Naive thymus-derived CD4-positive, alpha-beta T cell (primary cell): ENCODE measurements at regions not wholly inside any gene's neighbourhood (a gene's known extent, or its start where the extent isn't known, plus 50 kb on each side); places are given as distances from the start of the nearest gene placed in this dataset.

Source experiments
- ATAC-seq: fragments of 150-1000 bp; cut with Tn5 transposase; 2 replicates; pipeline ENCODE4 v1.10.0; 2021; ENCODE audit warnings: mild to moderate bottlenecking, moderate library complexity
- CTCF ChIA-PET: fragments of 350-600 bp; sonication (Branson Sonifier 250); formaldehyde crosslinking; loops from one replicate; lab custom pipeline; 2021; ENCODE audit warnings: antibody characterized with exemption; lab: Charles Lee
- POLR2A ChIA-PET: fragments of 350-600 bp; sonication (Branson Sonifier 250); formaldehyde crosslinking; loops from one replicate; lab custom pipeline; 2021; ENCODE audit warnings: antibody characterized with exemption, inconsistent platforms; lab: Charles Lee
- DNase-seq, 9 donors: peaks; one replicate each; pipeline versions ENCODE4 v3.0.0 to v3.0.0-alpha.2; 2020 to 2022; ENCODE audit warnings: mixed read lengths in 1 of 9
- H3K27ac ChIP-seq: one replicate; pipeline ENCODE4 v1.7.0; 2013; ENCODE audit warnings: mild to moderate bottlenecking, low read depth, low read length, moderate library complexity
- H3K27me3 ChIP-seq, 2 donors: one replicate each; pipeline ENCODE4 v1.7.0; 2013; ENCODE audit warnings: low read length in 2 of 2, mild to moderate bottlenecking in 2 of 2, moderate library complexity in 2 of 2; ENCODE audit not compliant: control insufficient read depth in 2 of 2, insufficient read depth in 2 of 2
- H3K36me3 ChIP-seq, 3 experiments: 1 replicate in 2 of 3; 2 replicates in 1 of 3; pipeline ENCODE4 v1.7.0; 2013; ENCODE audit warnings: low read length in 3 of 3, mild to moderate bottlenecking in 3 of 3, moderate library complexity in 1 of 3; ENCODE audit not compliant: insufficient read depth in 3 of 3, control insufficient read depth in 2 of 3
- H3K4me1 ChIP-seq, 2 donors: one replicate each; pipeline ENCODE4 v1.7.0; 2013; ENCODE audit warnings: low read length in 2 of 2, mild to moderate bottlenecking in 2 of 2, moderate library complexity in 1 of 2; ENCODE audit not compliant: control insufficient read depth in 2 of 2, insufficient read depth in 2 of 2
- H3K4me3 ChIP-seq: 2 replicates; pipeline ENCODE4 v1.7.0; 2013; ENCODE audit warnings: mild to moderate bottlenecking, low read length
- H3K9me3 ChIP-seq, 3 experiments: 1 replicate in 2 of 3; 2 replicates in 1 of 3; pipeline ENCODE4 v1.7.0; 2013; ENCODE audit warnings: low read length in 3 of 3; ENCODE audit not compliant: control insufficient read depth in 2 of 3
- H3K27ac Mint-ChIP-seq, 9 donors: one replicate each; pipeline ENCODE4 v1.8.0; 2020 to 2022; ENCODE audit warnings: mixed read lengths in 9 of 9, mild to moderate bottlenecking in 8 of 9, moderate library complexity in 5 of 9, inconsistent platforms in 2 of 9
- H3K27me3 Mint-ChIP-seq, 5 donors: one replicate each; pipeline ENCODE4 v1.8.0; 2021 to 2022; ENCODE audit warnings: mixed read lengths in 5 of 5, mild to moderate bottlenecking in 1 of 5
- H3K36me3 Mint-ChIP-seq, 5 donors: one replicate each; pipeline ENCODE4 v1.8.0; 2020 to 2022; ENCODE audit warnings: mixed read lengths in 5 of 5, mild to moderate bottlenecking in 3 of 5, inconsistent platforms in 1 of 5
- H3K4me1 Mint-ChIP-seq, 7 donors: one replicate each; pipeline ENCODE4 v1.8.0; 2020 to 2022; ENCODE audit warnings: mixed read lengths in 7 of 7, mild to moderate bottlenecking in 3 of 7, inconsistent platforms in 1 of 7
- H3K4me3 Mint-ChIP-seq, 10 donors: one replicate each; pipeline ENCODE4 v1.8.0; 2020 to 2022; ENCODE audit warnings: mild to moderate bottlenecking in 10 of 10, mixed read lengths in 10 of 10, moderate library complexity in 6 of 10, inconsistent platforms in 2 of 10
- H3K9me3 Mint-ChIP-seq, 11 donors: one replicate each; pipeline ENCODE4 v1.8.0; 2020 to 2022; ENCODE audit warnings: mixed read lengths in 11 of 11, mild to moderate bottlenecking in 4 of 11, inconsistent platforms in 1 of 11, moderate library complexity in 1 of 11
- intact Hi-C, 2 donors: fragments of 100-400 bp; cut with micrococcal nuclease; formaldehyde crosslinking; loops; one replicate each; pipeline ENCODE4 v1.15.1; 2023

DNA sequence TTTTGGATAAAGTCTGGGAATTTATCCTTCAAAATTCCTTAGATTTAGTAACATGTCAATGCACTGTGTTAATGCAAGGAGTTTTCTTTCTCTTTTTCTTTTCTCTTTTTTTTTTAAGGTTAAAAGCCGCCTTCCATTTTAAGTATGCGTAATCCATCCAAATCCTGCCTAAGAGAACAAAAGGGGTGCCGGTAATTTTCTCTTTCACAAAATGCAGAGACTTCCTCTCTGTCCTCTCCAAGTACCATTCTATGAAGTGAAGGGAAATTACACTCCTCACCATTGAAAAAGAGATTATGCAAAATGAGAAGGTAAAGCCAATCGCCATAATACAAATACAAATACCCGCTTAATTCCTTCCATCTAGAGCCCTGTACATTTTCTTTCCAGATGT lies 273.8 kb downstream of the BLID start:
- Histone ChIP-seq H3K4me1 (no peaks in the 10 kb centered on the region), H3K9me3 (no peaks in the 10 kb centered on the region), H3K27me3 (no peaks in the 10 kb centered on the region), H3K36me3 (no peaks in the 10 kb centered on the region), H3K4me3 (no peak overlapping the region), H3K27ac (no peak overlapping the region)
- peaks cover 0 to 44% (median 8%) of the 10 kb centered on the region in 11 donors for H3K9me3 Mint-ChIP-seq
- H3K27me3 Mint-ChIP-seq, result peaks cover 0 to 7% (median 5%) of the 10 kb centered on the region in 5 donors
- CTCF ChIA-PET, result no interaction called here
- H3K4me3 Mint-ChIP-seq, result no peak overlapping the region
- H3K4me1 Mint-ChIP-seq, result peaks cover 0 to 2% (median 0%) of the 10 kb centered on the region in 7 donors
- POLR2A ChIA-PET, result no interaction called here
- no peak for DNase-seq
- H3K36me3 Mint-ChIP-seq, result peaks cover 0 to 5% (median 0%) of the 10 kb centered on the region in 5 donors
- intact Hi-C loops, result no loop called here
- ATAC-seq, result no peak
- no peak overlapping the region for H3K27ac Mint-ChIP-seq

- Mint-ChIP-seq H3K4me3 (no peak overlapping the region), H3K27ac (no peak overlapping the region), H3K9me3 (peaks cover 0 to 49% (median 11%) of the 10 kb centered on the region in 11 donors), H3K27me3 (peaks cover 0 to 7% (median 5%) of the 10 kb centered on the region in 5 donors), H3K4me1 (peaks cover 0 to 2% (median 0%) of the 10 kb centered on the region in 7 donors), H3K36me3 (peaks cover 0 to 5% (median 0%) of the 10 kb centered on the region in 5 donors)
- no peak overlapping the region for H3K27ac ChIP-seq
- ATAC-seq (no peak), DNase-seq (no peak)
- POLR2A ChIA-PET, result no interaction called here
- intact Hi-C loops, result no loop called here
- no peaks in the 10 kb centered on the region for H3K4me1 ChIP-seq
- CTCF ChIA-PET, result no interaction called here
- H3K9me3 ChIP-seq, result no peaks in the 10 kb centered on the region
- H3K36me3 ChIP-seq, result no peaks in the 10 kb centered on the region
- no peak overlapping the region for H3K4me3 ChIP-seq
- H3K27me3 ChIP-seq, result no peaks in the 10 kb centered on the region
These were observed 274.4 kb downstream of the BLID start for GRCh38 chr11:121841487-121842191.

- no peaks in the 10 kb centered on the region for H3K4me1 ChIP-seq
- peaks cover 0 to 67% (median 13%) of the 10 kb centered on the region in 11 donors for H3K9me3 Mint-ChIP-seq
- POLR2A ChIA-PET, result no interaction called here
- peaks cover 0 to 2% (median 0%) of the 10 kb centered on the region in 7 donors for H3K4me1 Mint-ChIP-seq
- no peak overlapping the region for H3K27ac ChIP-seq
- H3K36me3 Mint-ChIP-seq, result peaks cover 0 to 5% (median 0%) of the 10 kb centered on the region in 5 donors
- no peak overlapping the region for H3K27ac Mint-ChIP-seq
- DNase-seq, result no peak
- H3K4me3 Mint-ChIP-seq, result no peak overlapping the region
- no peak for ATAC-seq
- H3K4me3 ChIP-seq, result no peak overlapping the region
- H3K9me3 ChIP-seq, result no peaks in the 10 kb centered on the region
- H3K27me3 ChIP-seq, result no peaks in the 10 kb centered on the region
- CTCF ChIA-PET, result no interaction called here
- H3K36me3 ChIP-seq, result no peaks in the 10 kb centered on the region
- H3K27me3 Mint-ChIP-seq, result no peaks in the 10 kb centered on the region
- intact Hi-C loops, result no loop called here
These were observed 276.2 kb downstream of the BLID start for GRCh38 chr11:121839781-121840180.

DNA sequence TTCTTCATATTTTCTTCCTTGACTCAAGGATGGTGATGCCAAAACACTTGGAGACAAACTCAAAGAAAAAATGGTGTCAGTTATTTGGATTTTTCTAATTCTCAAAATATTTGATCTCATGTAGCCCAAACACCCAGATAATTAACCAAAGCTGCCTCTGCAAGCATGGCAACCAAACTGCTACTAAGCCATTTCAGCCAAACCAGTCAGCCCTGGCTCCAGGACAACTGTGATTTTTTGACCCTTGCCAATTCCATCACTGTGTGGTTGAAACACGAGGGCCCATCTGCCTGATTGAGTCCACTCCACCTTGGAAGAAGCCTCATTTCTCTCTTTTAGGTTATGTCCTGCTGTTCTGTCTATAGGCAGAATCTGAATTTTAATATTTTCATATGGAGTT lies 277.4 kb downstream of the BLID start:
- Mint-ChIP-seq H3K27me3 (no peaks in the 10 kb centered on the region), H3K4me1 (no peaks in the 10 kb centered on the region), H3K9me3 (peaks cover 0 to 74% (median 26%) of the 10 kb centered on the region in 11 donors), H3K36me3 (peaks cover 0 to 14% (median 0%) of the 10 kb centered on the region in 5 donors), H3K4me3 (no peak overlapping the region), H3K27ac (no peak overlapping the region)
- Histone ChIP-seq H3K27me3 (no peaks in the 10 kb centered on the region), H3K4me1 (no peaks in the 10 kb centered on the region), H3K4me3 (no peak overlapping the region), H3K27ac (no peak overlapping the region), H3K9me3 (peaks cover 0 to 7% (median 0%) of the 10 kb centered on the region in 3 experiments), H3K36me3 (no peaks in the 10 kb centered on the region)
- DNase-seq (no peak), ATAC-seq (no peak)
- POLR2A ChIA-PET, result no interaction called here
- intact Hi-C loops, result no loop called here
- CTCF ChIA-PET, result no interaction called here

DNA sequence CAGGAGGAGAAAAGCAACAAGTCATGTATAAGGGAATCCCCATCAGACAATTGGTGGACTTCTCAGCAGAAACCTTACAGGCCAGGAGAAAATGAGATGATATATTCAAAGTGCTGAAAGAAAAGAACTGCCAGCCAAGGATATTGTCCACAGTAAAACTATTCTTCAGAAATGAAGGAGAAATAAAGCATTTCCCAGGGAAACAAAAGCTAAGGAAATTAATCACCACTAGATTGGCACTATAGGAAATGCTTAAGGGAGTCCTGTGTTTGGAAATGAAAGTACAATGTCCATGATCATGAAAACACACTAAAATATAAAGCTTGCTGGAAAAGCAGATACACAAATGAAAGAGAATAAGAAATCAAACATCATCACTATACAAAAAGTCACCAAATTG lies 282.0 kb downstream of the BLID start:
- no peak for ATAC-seq

GRCh38 chr11:121829159-121829643 lies 286.8 kb downstream of the BLID start:
- H3K27ac Mint-ChIP-seq, result no peak overlapping the region
- H3K9me3 Mint-ChIP-seq, result peaks cover 0 to 65% (median 26%) of the 10 kb centered on the region in 11 donors
- peaks cover 0 to 17% (median 0%) of the 10 kb centered on the region in 5 donors for H3K36me3 Mint-ChIP-seq
- DNase-seq (no peak), ATAC-seq (no peak)
- Histone ChIP-seq H3K4me3 (no peak overlapping the region), H3K36me3 (no peaks in the 10 kb centered on the region), H3K27ac (no peak overlapping the region), H3K9me3 (peaks cover 0 to 15% (median 0%) of the 10 kb centered on the region in 3 experiments), H3K4me1 (no peaks in the 10 kb centered on the region), H3K27me3 (no peaks in the 10 kb centered on the region)
- no peaks in the 10 kb centered on the region for H3K4me1 Mint-ChIP-seq
- ChIA-PET CTCF (no interaction called here), POLR2A (no interaction called here)
- H3K4me3 Mint-ChIP-seq, result no peak overlapping the region
- intact Hi-C loops, result no loop called here
- H3K27me3 Mint-ChIP-seq, result no peaks in the 10 kb centered on the region

More for the DNA sequence above, 282.0 kb downstream of the BLID start:
- DNase-seq, result no peak
- intact Hi-C loops, result no loop called here
- Mint-ChIP-seq H3K27ac (no peak overlapping the region), H3K27me3 (no peaks in the 10 kb centered on the region), H3K9me3 (peaks cover 0 to 95% (median 40%) of the 10 kb centered on the region in 11 donors), H3K4me1 (no peaks in the 10 kb centered on the region), H3K36me3 (peaks cover 0 to 26% (median 0%) of the 10 kb centered on the region in 5 donors), H3K4me3 (no peak overlapping the region)
- H3K27ac ChIP-seq, result no peak overlapping the region
- POLR2A ChIA-PET, result no interaction called here
- no peaks in the 10 kb centered on the region for H3K4me1 ChIP-seq
- no peak overlapping the region for H3K4me3 ChIP-seq
- no peaks in the 10 kb centered on the region for H3K27me3 ChIP-seq
- H3K9me3 ChIP-seq, result peaks cover 0 to 16% (median 0%) of the 10 kb centered on the region in 3 experiments
- H3K36me3 ChIP-seq, result no peaks in the 10 kb centered on the region
- CTCF ChIA-PET, result no interaction called here

- no peak overlapping the region for H3K4me3 Mint-ChIP-seq
- no peak overlapping the region for H3K27ac Mint-ChIP-seq
- peaks cover 0 to 16% (median 0%) of the 10 kb centered on the region in 3 experiments for H3K9me3 ChIP-seq
- no peak overlapping the region for H3K27ac ChIP-seq
- ChIA-PET POLR2A (no interaction called here), CTCF (no interaction called here)
- H3K27me3 ChIP-seq, result no peaks in the 10 kb centered on the region
- no peaks in the 10 kb centered on the region for H3K36me3 ChIP-seq
- peaks cover 9 to 54% (median 22%) of the 10 kb centered on the region in 11 donors for H3K9me3 Mint-ChIP-seq
- peaks cover 0 to 5% (median 0%) of the 10 kb centered on the region in 5 donors for H3K36me3 Mint-ChIP-seq
- ATAC-seq, result no peak
- no peak for DNase-seq
- H3K4me3 ChIP-seq, result no peak overlapping the region
- H3K4me1 ChIP-seq, result no peaks in the 10 kb centered on the region
- intact Hi-C loops, result no loop called here
- peaks cover 0 to 1% (median 0%) of the 10 kb centered on the region in 7 donors for H3K4me1 Mint-ChIP-seq
- peaks cover 0 to 4% (median 0%) of the 10 kb centered on the region in 5 donors for H3K27me3 Mint-ChIP-seq
These were observed 301.1 kb downstream of the BLID start for GRCh38 chr11:121814962-121815361.
